ENCODE measurements at regions not wholly inside any gene's neighbourhood (a gene's known extent, or its start where the extent isn't known, plus 50 kb on each side); places are given as distances from the start of the nearest gene placed in this dataset.

GRCh38 chr10:119996944-119997343 is 104.4 kb downstream of the SEC23IP start:
- TF ChIP-seq, protein P1, sequence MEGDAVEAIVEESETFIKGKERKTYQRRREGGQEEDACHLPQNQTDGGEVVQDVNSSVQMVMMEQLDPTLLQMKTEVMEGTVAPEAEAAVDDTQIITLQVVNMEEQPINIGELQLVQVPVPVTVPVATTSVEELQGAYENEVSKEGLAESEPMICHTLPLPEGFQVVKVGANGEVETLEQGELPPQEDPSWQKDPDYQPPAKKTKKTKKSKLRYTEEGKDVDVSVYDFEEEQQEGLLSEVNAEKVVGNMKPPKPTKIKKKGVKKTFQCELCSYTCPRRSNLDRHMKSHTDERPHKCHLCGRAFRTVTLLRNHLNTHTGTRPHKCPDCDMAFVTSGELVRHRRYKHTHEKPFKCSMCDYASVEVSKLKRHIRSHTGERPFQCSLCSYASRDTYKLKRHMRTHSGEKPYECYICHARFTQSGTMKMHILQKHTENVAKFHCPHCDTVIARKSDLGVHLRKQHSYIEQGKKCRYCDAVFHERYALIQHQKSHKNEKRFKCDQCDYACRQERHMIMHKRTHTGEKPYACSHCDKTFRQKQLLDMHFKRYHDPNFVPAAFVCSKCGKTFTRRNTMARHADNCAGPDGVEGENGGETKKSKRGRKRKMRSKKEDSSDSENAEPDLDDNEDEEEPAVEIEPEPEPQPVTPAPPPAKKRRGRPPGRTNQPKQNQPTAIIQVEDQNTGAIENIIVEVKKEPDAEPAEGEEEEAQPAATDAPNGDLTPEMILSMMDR (conservative IDR thresholded peaks at IDR 0.05; ENCODE audit: low read depth, low read length): no peak
- TF ChIP-seq EZH2 (IDR thresholded peaks at IDR 0.05; ENCODE audit: borderline replicate concordance, low read depth, low read length, poor library complexity, severe bottlenecking): no peak
